SK-N-SH treated with all-trans-retinoic acid at 6 μM for 48 hours (cell line): ENCODE measurements at regions not wholly inside any gene's neighbourhood (a gene's known extent, or its start where the extent isn't known, plus 50 kb on each side); places are given as distances from the start of the nearest gene placed in this dataset.
"Not testable (repeated sequence)": the region's sequence is repeated elsewhere in the genome, so short reads cannot be mapped to it uniquely, and the experiment has no call there.

Experiments used
- ATAC-seq: fragments of 200-7000 bp; cut with Tn5 transposase; 3 replicates; pipeline ENCODE4 v1.9.1; 2020; ENCODE audit warnings: mild to moderate bottlenecking, moderate library complexity
- ARNTL ChIP-seq: fragments of 450-650 bp; formaldehyde crosslinking; IDR thresholded peaks from 2 replicates; pipeline ENCODE4 v1.5.0; 2020; ENCODE audit warnings: low read depth, mild to moderate bottlenecking, moderate library complexity, borderline replicate concordance
- BACH2 ChIP-seq: fragments of 250-450 bp; sonication (Bioruptor Pico); IDR thresholded peaks from 2 replicates; pipeline ENCODE4 v1.9.0; 2021; ENCODE audit warnings: mild to moderate bottlenecking, borderline replicate concordance
- CREB5 ChIP-seq: fragments of 250-450 bp; sonication (Bioruptor Pico); IDR thresholded peaks from 2 replicates; pipeline ENCODE4 v1.5.1; 2020; ENCODE audit warnings: low read depth, mild to moderate bottlenecking, moderate library complexity
- CSRNP3 ChIP-seq: fragments of 250-450 bp; sonication (Bioruptor Pico); IDR thresholded peaks from 2 replicates; pipeline ENCODE4 v1.5.1; 2021; ENCODE audit warnings: mild to moderate bottlenecking, moderate library complexity
- ESRRG ChIP-seq: fragments of 250-450 bp; sonication (Bioruptor Pico); IDR thresholded peaks from 2 replicates; pipeline ENCODE4 v1.6.1; 2021; ENCODE audit warnings: mild to moderate bottlenecking
- ISL1 ChIP-seq: fragments of 250-450 bp; sonication (Bioruptor Pico); IDR thresholded peaks from 2 replicates; pipeline ENCODE4 v2.1.2; 2022; ENCODE audit warnings: mild to moderate bottlenecking, moderate library complexity
- OSR1 ChIP-seq: fragments of 250-450 bp; sonication (Bioruptor Pico); IDR thresholded peaks from 2 replicates; pipeline ENCODE4 v1.8.0; 2022; ENCODE audit warnings: moderate library complexity, mild to moderate bottlenecking, inconsistent platforms
- PATZ1 ChIP-seq: fragments of 250-450 bp; sonication (Bioruptor Pico); IDR thresholded peaks from 2 replicates; pipeline ENCODE4 v1.8.0; 2020; ENCODE audit warnings: mild to moderate bottlenecking, moderate library complexity, borderline replicate concordance
- POU6F1 ChIP-seq: fragments of 250-450 bp; sonication (Bioruptor Pico); IDR thresholded peaks from 2 replicates; pipeline ENCODE4 v1.8.0; 2021; ENCODE audit warnings: low read depth, mild to moderate bottlenecking, moderate library complexity, borderline replicate concordance
- PPARA ChIP-seq: fragments of 250-450 bp; sonication (Bioruptor Pico); IDR thresholded peaks from 2 replicates; pipeline ENCODE4 v1.5.0; 2020; ENCODE audit warnings: mild to moderate bottlenecking, borderline replicate concordance
- RARB ChIP-seq: fragments of 250-450 bp; sonication (Bioruptor Pico); IDR thresholded peaks from 2 replicates; pipeline ENCODE4 v1.8.0; 2021; ENCODE audit warnings: mild to moderate bottlenecking, moderate library complexity
- SNAI2 ChIP-seq: fragments of 250-450 bp; sonication (Bioruptor Pico); IDR thresholded peaks from 2 replicates; pipeline ENCODE4 v1.5.0; 2020; ENCODE audit warnings: mild to moderate bottlenecking, moderate library complexity
- TCF4 ChIP-seq: fragments of 250-450 bp; sonication (Bioruptor Pico); IDR thresholded peaks from 2 replicates; pipeline ENCODE4 v1.8.0; 2021; ENCODE audit warnings: mild to moderate bottlenecking, moderate library complexity, borderline replicate concordance
- TOX ChIP-seq: fragments of 250-450 bp; sonication (Bioruptor Pico); IDR thresholded peaks from 2 replicates; pipeline ENCODE4 v1.8.0; 2021; ENCODE audit warnings: mild to moderate bottlenecking, moderate library complexity, borderline replicate concordance
- ZC3H10 ChIP-seq: fragments of 250-450 bp; sonication (Bioruptor Pico); IDR thresholded peaks from 2 replicates; pipeline ENCODE4 v1.5.1; 2021; ENCODE audit warnings: mild to moderate bottlenecking, moderate library complexity
- ZFP3 ChIP-seq: fragments of 250-450 bp; sonication (Bioruptor Pico); IDR thresholded peaks from 2 replicates; pipeline ENCODE4 v1.5.0; 2020; ENCODE audit warnings: mild to moderate bottlenecking, moderate library complexity
- ZNF565 ChIP-seq: fragments of 450-650 bp; formaldehyde crosslinking; conservative IDR thresholded peaks from 2 replicates; pipeline ENCODE4 v1.5.0; 2020; ENCODE audit warnings: low read depth, mild to moderate bottlenecking, moderate library complexity
- ZNF70 ChIP-seq: fragments of 450-650 bp; formaldehyde crosslinking; IDR thresholded peaks from 2 replicates; pipeline ENCODE4 v1.5.0; 2020; ENCODE audit warnings: mild to moderate bottlenecking, moderate library complexity
- TF ChIP-seq, protein P1 (sequence below): fragments of 250-450 bp; sonication (Bioruptor Pico); IDR thresholded peaks from 2 replicates; pipeline ENCODE4 v1.5.0; 2020; ENCODE audit warnings: mild to moderate bottlenecking, moderate library complexity

- no peak for ATAC-seq
- TF ChIP-seq POU6F1 (CRISPR knock-in tag) (no peak), ISL1 (CRISPR knock-in tag) (no peak), ESRRG (CRISPR knock-in tag) (no peak), OSR1 (CRISPR knock-in tag) (no peak), RARB (CRISPR knock-in tag) (no peak), ZC3H10 (no peak), TOX (no peak), TCF4 (CRISPR knock-in tag) (no peak), ARNTL (CRISPR knock-in tag) (no peak)
- TF ChIP-seq, protein P1, sequence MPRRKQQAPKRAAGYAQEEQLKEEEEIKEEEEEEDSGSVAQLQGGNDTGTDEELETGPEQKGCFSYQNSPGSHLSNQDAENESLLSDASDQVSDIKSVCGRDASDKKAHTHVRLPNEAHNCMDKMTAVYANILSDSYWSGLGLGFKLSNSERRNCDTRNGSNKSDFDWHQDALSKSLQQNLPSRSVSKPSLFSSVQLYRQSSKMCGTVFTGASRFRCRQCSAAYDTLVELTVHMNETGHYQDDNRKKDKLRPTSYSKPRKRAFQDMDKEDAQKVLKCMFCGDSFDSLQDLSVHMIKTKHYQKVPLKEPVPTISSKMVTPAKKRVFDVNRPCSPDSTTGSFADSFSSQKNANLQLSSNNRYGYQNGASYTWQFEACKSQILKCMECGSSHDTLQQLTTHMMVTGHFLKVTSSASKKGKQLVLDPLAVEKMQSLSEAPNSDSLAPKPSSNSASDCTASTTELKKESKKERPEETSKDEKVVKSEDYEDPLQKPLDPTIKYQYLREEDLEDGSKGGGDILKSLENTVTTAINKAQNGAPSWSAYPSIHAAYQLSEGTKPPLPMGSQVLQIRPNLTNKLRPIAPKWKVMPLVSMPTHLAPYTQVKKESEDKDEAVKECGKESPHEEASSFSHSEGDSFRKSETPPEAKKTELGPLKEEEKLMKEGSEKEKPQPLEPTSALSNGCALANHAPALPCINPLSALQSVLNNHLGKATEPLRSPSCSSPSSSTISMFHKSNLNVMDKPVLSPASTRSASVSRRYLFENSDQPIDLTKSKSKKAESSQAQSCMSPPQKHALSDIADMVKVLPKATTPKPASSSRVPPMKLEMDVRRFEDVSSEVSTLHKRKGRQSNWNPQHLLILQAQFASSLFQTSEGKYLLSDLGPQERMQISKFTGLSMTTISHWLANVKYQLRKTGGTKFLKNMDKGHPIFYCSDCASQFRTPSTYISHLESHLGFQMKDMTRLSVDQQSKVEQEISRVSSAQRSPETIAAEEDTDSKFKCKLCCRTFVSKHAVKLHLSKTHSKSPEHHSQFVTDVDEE (CRISPR knock-in tag), result no peak
Observed at GRCh38 chr20:22829356-22829755, 205.8 kb upstream of the SSTR4 start.

DNA sequence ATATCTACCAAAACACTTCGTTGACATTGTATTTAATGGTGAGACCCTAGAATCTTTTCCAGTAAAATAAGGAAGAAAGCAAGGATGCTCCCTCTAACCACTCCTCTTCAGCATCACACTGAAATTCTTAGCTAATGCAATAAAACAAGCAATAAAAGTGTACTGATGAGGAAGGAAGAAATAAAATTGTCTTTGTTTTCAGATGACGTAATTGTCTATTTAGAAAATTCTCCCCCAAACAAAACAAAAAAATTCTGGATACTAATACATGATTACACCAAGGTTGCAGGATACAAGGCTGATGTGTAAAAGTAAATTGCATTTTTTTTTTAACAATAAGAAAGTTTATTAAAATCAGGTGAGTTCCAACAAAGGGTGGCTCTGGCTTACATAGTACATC, 205.0 kb upstream of the SSTR4 start:
- no peak for ATAC-seq
- TF ChIP-seq CREB5 (CRISPR knock-in tag) (no peak), SNAI2 (no peak), CSRNP3 (CRISPR knock-in tag) (no peak), BACH2 (CRISPR knock-in tag) (no peak), TOX (no peak), PPARA (no peak)
- TF ChIP-seq, protein P1 (CRISPR knock-in tag), result no peak

- ATAC-seq, result not testable (repeated sequence)
Observed at GRCh38 chr20:22830715-22831114, 204.4 kb upstream of the SSTR4 start.

GRCh38 chr20:22833851-22834250, 201.3 kb upstream of the SSTR4 start:
- ATAC-seq, result no peak
- no peak for TF ChIP-seq ZNF565 (CRISPR knock-in tag)
- TF ChIP-seq ZFP3, result no peak
- TF ChIP-seq PPARA, result no peak
- no peak for TF ChIP-seq CREB5 (CRISPR knock-in tag)
- no peak for TF ChIP-seq ZNF70
- TF ChIP-seq ZC3H10, result no peak
- no peak for TF ChIP-seq PATZ1
- no peak for TF ChIP-seq TCF4 (CRISPR knock-in tag)
- no peak for TF ChIP-seq ARNTL (CRISPR knock-in tag)
- no peak for TF ChIP-seq TOX
- TF ChIP-seq ISL1 (CRISPR knock-in tag), result no peak
- TF ChIP-seq, protein P1 (CRISPR knock-in tag), result no peak
- no peak for TF ChIP-seq ESRRG (CRISPR knock-in tag)
